SK-N-MC (cell line): ENCODE measurements at regions not wholly inside any gene's neighbourhood (a gene's known extent, or its start where the extent isn't known, plus 50 kb on each side); places are given as distances from the start of the nearest gene placed in this dataset.

Source experiments
- DNase-seq: peaks from one replicate; pipeline ENCODE4 v3.0.0-alpha.2; 2011; ENCODE audit warnings: low read depth, low spot score
- H3K27ac ChIP-seq: fragments of 200-600 bp; sonication (generic); 2 replicates; pipeline ENCODE4 v1.5.1; 2016; ENCODE audit warnings: mixed run types
- H3K36me3 ChIP-seq: fragments of 200-600 bp; sonication (generic); 2 replicates; pipeline ENCODE4 v1.6.1; 2017; ENCODE audit warnings: antibody characterized with exemption, low read length, mixed read lengths; ENCODE audit not compliant: insufficient read depth
- H3K4me3 ChIP-seq: fragments of 200-600 bp; sonication (generic); 2 replicates; pipeline ENCODE4 v1.5.1; 2016
- H3K9ac ChIP-seq: fragments of 200-600 bp; sonication (generic); 2 replicates; pipeline ENCODE4 v1.8.0; 2017; ENCODE audit warnings: mixed run types, mixed read lengths; ENCODE audit not compliant: insufficient read length
- H3K9me3 ChIP-seq: fragments of 200-600 bp; sonication (generic); 2 replicates; pipeline ENCODE4 v1.6.1; 2017; ENCODE audit warnings: low read depth, mild to moderate bottlenecking, antibody characterized with exemption, low read length, moderate library complexity, mixed read lengths
- EZH2 ChIP-seq: fragments of 200-600 bp; sonication (generic); IDR thresholded peaks from one replicate; pipeline ENCODE4 v1.6.1; 2017; ENCODE audit warnings: antibody characterized with exemption
- FOXP2 ChIP-seq: optimal IDR thresholded peaks from 2 replicates; pipeline ENCODE3; 2011; ENCODE audit warnings: mild to moderate bottlenecking, moderate library complexity; ENCODE audit not compliant: insufficient read depth; ENCODE audit errors: extremely low read length, control extremely low read depth
- POLR2AphosphoS5 ChIP-seq: IDR thresholded peaks from 2 replicates; pipeline ENCODE4 v1.6.1; 2012; ENCODE audit warnings: mild to moderate bottlenecking, low read depth, low read length, borderline replicate concordance

DNA sequence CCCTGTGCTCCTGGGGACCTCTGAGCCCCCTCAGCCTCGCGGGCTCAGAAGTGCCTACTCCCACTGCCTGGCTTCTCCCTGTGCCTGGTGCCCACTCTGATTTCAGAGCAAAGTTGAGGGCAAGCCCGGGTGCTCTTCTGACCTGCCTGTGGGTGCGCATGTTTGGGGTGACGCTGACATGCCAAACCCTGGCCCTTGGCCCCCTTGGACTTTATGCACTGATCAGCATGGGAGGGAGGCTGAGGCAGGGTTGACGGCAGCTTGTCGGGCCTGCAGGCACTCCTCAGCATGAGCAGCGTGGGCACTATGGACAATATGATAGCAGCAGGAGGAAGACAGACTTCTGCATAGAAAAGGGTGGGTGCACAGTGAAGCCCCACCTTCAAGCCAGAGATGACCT lies 279.3 kb upstream of the KLF12 start:
- H3K9me3 ChIP-seq: no peaks in the 10 kb centered on the region
- DNase-seq: no peak
- H3K4me3 ChIP-seq: no peak overlapping the region
- no peaks in the 10 kb centered on the region for H3K36me3 ChIP-seq
- no peak overlapping the region for H3K27ac ChIP-seq
- TF ChIP-seq POLR2AphosphoS5 (no peak), EZH2 (no peak), FOXP2 (no peak)
- H3K9ac ChIP-seq: no peak overlapping the region

DNA sequence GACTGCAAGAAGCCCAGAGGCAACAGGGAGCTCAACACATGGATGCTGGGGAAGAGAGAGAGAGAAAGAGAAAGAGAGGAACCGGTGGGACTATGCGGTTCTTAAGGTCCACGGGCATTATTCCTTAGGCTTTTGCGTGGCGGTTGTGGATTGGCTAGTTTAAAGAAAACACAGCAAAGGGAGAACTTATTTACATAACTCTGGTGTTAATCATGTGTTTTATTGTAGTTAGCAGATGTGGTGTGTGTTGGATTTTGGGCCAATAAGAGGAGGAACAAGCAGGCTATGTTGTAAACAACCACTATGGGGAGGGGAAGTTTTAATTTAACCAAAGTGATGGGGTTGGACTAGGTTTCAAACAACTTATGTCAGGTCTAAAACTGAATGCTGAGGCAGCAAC lies 275.3 kb upstream of the KLF12 start:
- Histone ChIP-seq H3K9me3 (no peaks in the 10 kb centered on the region), H3K27ac (no peak overlapping the region), H3K36me3 (no peaks in the 10 kb centered on the region), H3K9ac (no peak overlapping the region), H3K4me3 (no peak overlapping the region)
- no peak for DNase-seq
- TF ChIP-seq FOXP2 (no peak), EZH2 (no peak), POLR2AphosphoS5 (no peak)

DNA sequence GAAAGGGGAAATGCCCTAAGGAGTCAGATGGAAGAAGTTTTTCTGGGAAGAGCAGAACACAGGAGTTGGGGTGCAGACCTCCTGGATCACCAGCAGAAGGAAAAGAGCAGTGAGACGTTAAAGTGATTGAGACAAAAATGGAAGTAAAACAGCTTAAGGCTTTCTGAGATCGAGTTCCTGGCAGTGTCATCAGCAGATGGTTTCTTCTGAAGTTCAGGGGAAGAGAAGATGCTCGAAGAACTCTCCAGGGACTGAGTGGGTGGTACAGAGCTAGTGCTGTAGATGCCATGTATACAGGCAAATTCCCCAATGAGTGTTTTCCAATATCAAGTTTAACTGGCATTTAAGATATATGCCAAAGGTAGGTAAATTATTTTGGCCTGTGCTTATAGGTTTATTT lies 272.2 kb upstream of the KLF12 start:
- no peak for TF ChIP-seq FOXP2
- TF ChIP-seq POLR2AphosphoS5: no peak
- TF ChIP-seq EZH2: no peak
- H3K9ac ChIP-seq: no peak overlapping the region
- no peak overlapping the region for H3K27ac ChIP-seq
- no peak overlapping the region for H3K4me3 ChIP-seq
- no peaks in the 10 kb centered on the region for H3K36me3 ChIP-seq
- DNase-seq: no peak
- H3K9me3 ChIP-seq: no peaks in the 10 kb centered on the region

DNA sequence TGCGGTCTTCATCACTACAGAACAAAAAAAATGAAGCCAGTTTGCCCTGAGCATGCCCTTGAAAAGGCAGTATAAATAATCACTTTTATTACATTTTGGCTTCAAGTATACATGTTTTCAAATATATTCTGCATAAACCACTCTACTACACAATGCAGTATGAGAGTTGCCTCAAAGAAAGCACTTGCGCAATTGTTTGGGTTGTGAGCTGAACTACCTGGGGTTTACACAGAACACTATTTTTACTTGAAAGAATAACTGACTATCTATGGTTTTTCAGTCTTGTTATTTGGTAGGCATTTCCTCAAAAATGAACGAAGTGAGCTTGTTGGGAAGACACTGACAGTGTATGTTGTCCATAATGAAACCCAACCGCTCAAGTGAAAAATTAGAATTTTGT lies 264.4 kb upstream of the KLF12 start:
- DNase-seq: no peak
- H3K9ac ChIP-seq: no peak overlapping the region
- no peaks in the 10 kb centered on the region for H3K36me3 ChIP-seq
- H3K4me3 ChIP-seq: no peak overlapping the region
- no peak overlapping the region for H3K27ac ChIP-seq
- TF ChIP-seq EZH2: no peak
- TF ChIP-seq FOXP2: no peak
- TF ChIP-seq POLR2AphosphoS5: no peak
- H3K9me3 ChIP-seq: no peaks in the 10 kb centered on the region

DNA sequence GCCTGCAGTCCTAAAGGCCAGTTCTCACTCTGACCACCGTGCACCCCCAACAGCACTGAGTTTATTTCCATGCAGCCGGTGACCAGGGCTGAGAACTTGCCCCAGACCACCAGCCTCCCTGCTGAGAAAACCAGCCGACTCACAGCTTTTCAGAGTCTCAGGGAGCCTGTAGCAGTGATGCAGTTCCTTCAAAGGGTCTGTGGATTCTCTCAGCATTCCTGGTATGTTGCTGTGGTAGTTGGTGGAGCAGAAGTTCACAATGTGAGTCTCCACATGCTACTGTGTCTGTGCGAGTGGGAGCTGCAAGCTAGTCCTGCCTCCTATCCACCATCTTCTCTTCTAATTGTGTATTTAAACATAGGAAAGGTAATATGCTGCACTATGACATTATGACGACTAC lies 254.9 kb upstream of the KLF12 start:
- TF ChIP-seq POLR2AphosphoS5: no peak
- TF ChIP-seq FOXP2: no peak
- no peak for TF ChIP-seq EZH2
- no peak for DNase-seq

DNA sequence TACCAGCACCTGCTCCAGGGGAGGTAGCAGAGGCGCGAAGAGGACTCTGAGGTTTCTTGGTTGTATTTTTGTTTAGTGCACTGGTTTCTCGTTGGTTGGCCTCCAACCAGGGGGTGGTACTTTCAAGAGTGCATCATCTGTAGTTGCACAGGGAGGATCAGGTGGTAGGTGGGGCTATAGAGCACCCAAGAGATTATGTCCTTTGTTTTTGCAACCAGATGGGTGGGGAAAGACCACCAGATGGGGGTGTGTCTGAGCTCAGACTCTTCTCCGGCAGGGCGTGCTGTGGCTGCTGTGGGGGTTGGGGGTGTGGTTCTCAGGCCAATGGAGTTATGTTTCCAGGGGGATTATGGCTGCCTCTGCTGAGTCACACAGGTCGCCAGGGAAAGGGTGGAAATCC lies 254.4 kb upstream of the KLF12 start:
- Histone ChIP-seq H3K27ac (no peak overlapping the region), H3K9ac (no peak overlapping the region), H3K36me3 (no peaks in the 10 kb centered on the region), H3K4me3 (no peak overlapping the region), H3K9me3 (no peaks in the 10 kb centered on the region; the same call in 1 of the 2 replicates)
- TF ChIP-seq FOXP2 (no peak), POLR2AphosphoS5 (no peak), EZH2 (no peak)
- no peak for DNase-seq

More for the DNA sequence above, 254.9 kb upstream of the KLF12 start:
- Histone ChIP-seq H3K27ac (no peak overlapping the region), H3K9me3 (no peaks in the 10 kb centered on the region; the same call in 1 of the 2 replicates), H3K9ac (no peak overlapping the region), H3K36me3 (no peaks in the 10 kb centered on the region), H3K4me3 (no peak overlapping the region)

DNA sequence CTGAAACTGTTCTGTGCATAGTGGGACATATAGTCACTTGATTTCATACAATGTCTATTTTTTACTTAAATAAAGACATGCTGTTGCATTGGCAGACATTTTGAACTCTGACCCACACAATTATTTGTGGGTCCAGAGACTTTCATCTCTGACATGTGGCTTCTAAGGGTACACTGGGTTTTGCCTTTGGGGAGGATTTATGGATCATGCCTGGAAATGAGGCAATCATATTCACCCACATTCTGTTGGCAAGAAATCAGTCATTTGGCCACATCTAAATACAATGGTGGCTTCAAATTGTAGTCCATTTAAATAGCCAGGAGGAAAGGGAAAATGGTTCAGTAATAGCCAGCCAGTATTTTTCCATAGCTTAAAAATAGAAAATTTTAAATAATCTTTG lies 238.3 kb upstream of the KLF12 start:
- Histone ChIP-seq H3K9ac (no peak overlapping the region), H3K36me3 (no peaks in the 10 kb centered on the region), H3K4me3 (no peak overlapping the region), H3K27ac (no peak overlapping the region), H3K9me3 (no peaks in the 10 kb centered on the region)
- TF ChIP-seq EZH2 (no peak), POLR2AphosphoS5 (no peak)
- no peak for DNase-seq

DNA sequence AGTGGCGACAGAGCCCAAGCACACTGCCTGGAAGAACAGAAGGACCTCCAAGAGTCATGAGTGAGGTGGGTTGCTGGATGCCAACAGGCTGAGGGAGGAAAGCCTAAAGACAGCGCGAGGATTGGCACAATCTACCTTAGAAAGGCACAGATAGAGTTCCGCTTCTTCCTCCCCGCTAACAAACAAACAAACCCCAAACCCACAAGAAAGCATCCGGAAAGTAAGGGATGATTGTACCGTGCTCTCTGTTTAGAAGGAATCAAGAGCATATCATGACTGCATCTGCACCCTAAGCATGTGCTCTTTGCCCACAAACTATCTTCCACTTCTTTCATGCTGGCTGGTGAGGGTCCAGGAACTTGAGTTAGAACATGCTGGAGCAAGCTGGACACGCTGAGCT lies 233.0 kb upstream of the KLF12 start:
- H3K9me3 ChIP-seq: no peaks in the 10 kb centered on the region
- TF ChIP-seq POLR2AphosphoS5: no peak
- no peak for TF ChIP-seq EZH2
- TF ChIP-seq FOXP2: no peak
- H3K27ac ChIP-seq: no peak overlapping the region
- no peak for DNase-seq
- H3K4me3 ChIP-seq: no peak overlapping the region
- H3K9ac ChIP-seq: no peak overlapping the region
- no peaks in the 10 kb centered on the region for H3K36me3 ChIP-seq

DNA sequence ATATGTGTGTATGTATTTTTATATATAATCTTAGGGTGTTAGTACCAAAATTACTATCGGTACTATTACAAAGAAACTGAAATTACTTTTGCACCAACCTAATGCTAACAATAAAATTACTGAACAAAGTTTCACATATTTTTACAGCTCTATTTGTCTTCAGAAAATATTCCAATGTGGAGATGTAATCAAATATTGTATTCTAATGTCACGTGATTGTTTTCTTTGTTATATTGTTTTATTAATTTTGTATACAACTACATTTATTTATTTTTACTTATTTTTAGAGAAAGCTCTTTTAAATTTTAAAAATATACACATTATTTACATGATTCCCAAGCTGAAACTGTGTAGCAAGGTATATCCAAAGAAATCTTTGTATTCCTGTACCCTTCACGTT lies 227.1 kb upstream of the KLF12 start:
- no peak overlapping the region for H3K27ac ChIP-seq
- no peak overlapping the region for H3K9ac ChIP-seq
- H3K4me3 ChIP-seq: no peak overlapping the region
- H3K9me3 ChIP-seq: no peaks in the 10 kb centered on the region
- no peaks in the 10 kb centered on the region for H3K36me3 ChIP-seq
- no peak for DNase-seq
- no peak for TF ChIP-seq FOXP2
- no peak for TF ChIP-seq POLR2AphosphoS5
- TF ChIP-seq EZH2: no peak
